SK-N-SH (cell line): ENCODE measurements at regions not wholly inside any gene's neighbourhood (a gene's known extent, or its start where the extent isn't known, plus 50 kb on each side); places are given as distances from the start of the nearest gene placed in this dataset.

Source experiments
- CTCF ChIA-PET: fragments of 300-600, 350-600 bp; formaldehyde crosslinking; extraction: SDS; loops from one replicate; lab custom pipeline; 2021; lab: Yijun Ruan, JAX
- POLR2A ChIA-PET: fragments of 350-600 bp; sonication (Branson Sonifier 250); formaldehyde crosslinking; extraction: SDS; loops from one replicate; lab custom pipeline; 2020; ENCODE audit warnings: antibody characterized with exemption, inconsistent platforms; lab: Yijun Ruan, JAX
- DNase-seq: peaks from one replicate; pipeline ENCODE4 v3.0.0; 2012
- H2AFZ ChIP-seq: fragments of 200-600 bp; sonication (generic); 2 replicates; pipeline ENCODE4 v1.8.1; 2016; ENCODE audit warnings: antibody characterized with exemption, mild to moderate bottlenecking, low read depth
- H3F3A ChIP-seq: fragments of 200-600 bp; sonication (generic); replicated peaks from 2 replicates; pipeline ENCODE3; 2016; ENCODE audit warnings: antibody characterized with exemption, mild to moderate bottlenecking; ENCODE audit not compliant: insufficient read depth
- H3K27ac ChIP-seq, 2 experiments: fragments of 200-500 bp in 1 of 2; fragments of 200-600 bp in 1 of 2; sonication (Bioruptor generic) in 1 of 2; sonication (generic), shearing (Covaris generic) in 1 of 2; 2 replicates each; pipeline versions ENCODE4 v1.5.1 to v1.6.1; 2014 to 2016; ENCODE audit warnings: low read depth in 2 of 2, inconsistent platforms in 1 of 2, low read length in 1 of 2, mild to moderate bottlenecking in 1 of 2, mixed read lengths in 1 of 2
- H3K27me3 ChIP-seq: fragments of 200-600 bp; sonication (generic), shearing (Covaris generic); 2 replicates; pipeline ENCODE4 v1.6.1; 2016; ENCODE audit warnings: mixed run types; ENCODE audit not compliant: insufficient read depth
- H3K36me3 ChIP-seq, 2 experiments: fragments of 200-500 bp in 1 of 2; fragments of 200-600 bp in 1 of 2; sonication (Bioruptor generic) in 1 of 2; sonication (generic) in 1 of 2; replicated peaks in 1 of 2; 2 replicates each; pipeline versions ENCODE3 to v1.5.1; 2014 to 2016; ENCODE audit warnings: low read length in 1 of 2, mild to moderate bottlenecking in 1 of 2; ENCODE audit not compliant: insufficient read depth in 2 of 2, control insufficient read depth in 1 of 2
- H3K4me1 ChIP-seq, 2 experiments: fragments of 200-500 bp in 1 of 2; fragments of 200-600 bp in 1 of 2; sonication (Bioruptor generic) in 1 of 2; sonication (generic), shearing (Covaris generic) in 1 of 2; 2 replicates each; pipeline versions ENCODE4 v1.5.1 to v1.6.1; 2014 to 2016; ENCODE audit warnings: low read depth in 1 of 2, low read length in 1 of 2, mixed run types in 1 of 2; ENCODE audit not compliant: insufficient read depth in 2 of 2, control insufficient read depth in 1 of 2
- H3K4me2 ChIP-seq: fragments of 200-600 bp; sonication (generic), shearing (Covaris generic); 2 replicates; pipeline ENCODE4 v1.6.1; 2017; ENCODE audit warnings: mixed run types
- H3K4me3 ChIP-seq, 2 experiments: fragments of 200-500 bp in 1 of 2; fragments of 200-600 bp in 1 of 2; sonication (Bioruptor generic) in 1 of 2; sonication (generic), shearing (Covaris generic) in 1 of 2; 2 replicates each; pipeline versions ENCODE4 v1.5.1 to v1.8.1; 2014 to 2016; ENCODE audit warnings: low read depth in 2 of 2, inconsistent platforms in 1 of 2, low read length in 1 of 2, mild to moderate bottlenecking in 1 of 2, mixed read lengths in 1 of 2, moderate library complexity in 1 of 2
- H3K79me2 ChIP-seq: fragments of 200-600 bp; sonication (generic); 2 replicates; pipeline ENCODE4 v1.8.1; 2017; ENCODE audit warnings: mild to moderate bottlenecking; ENCODE audit not compliant: insufficient read depth
- H3K9ac ChIP-seq: fragments of 200-600 bp; sonication (generic); 2 replicates; pipeline ENCODE4 v1.6.1; 2017; ENCODE audit warnings: mixed run types
- H3K9me2 ChIP-seq: fragments of 200-600 bp; sonication (generic); 2 replicates; pipeline ENCODE4 v1.6.1; 2017; ENCODE audit warnings: mixed run types
- H3K9me3 ChIP-seq: fragments of 200-600 bp; sonication (generic); 2 replicates; pipeline ENCODE4 v1.6.1; 2017; ENCODE audit warnings: mixed run types, mild to moderate bottlenecking, moderate library complexity
- H4K20me1 ChIP-seq: fragments of 200-600 bp; sonication (generic); 2 replicates; pipeline ENCODE4 v1.6.1; 2017; ENCODE audit warnings: mild to moderate bottlenecking, mixed run types; ENCODE audit not compliant: insufficient read depth
- CTCF ChIP-seq: fragments of 200-600 bp; sonication (generic); IDR thresholded peaks from 2 replicates; pipeline ENCODE4 v1.6.1; 2017; ENCODE audit warnings: antibody characterized with exemption, mild to moderate bottlenecking, moderate library complexity
- ELF1 ChIP-seq: IDR thresholded peaks from 2 replicates; pipeline ENCODE4 v1.4.0; 2012
- EZH2phosphoT487 ChIP-seq: fragments of 200-600 bp; sonication (generic); IDR thresholded peaks from 2 replicates; pipeline ENCODE4 v1.6.1; 2017; ENCODE audit warnings: low read depth, mixed run types, mild to moderate bottlenecking, antibody characterized with exemption, moderate library complexity, borderline replicate concordance
- FOSL2 ChIP-seq: IDR thresholded peaks from 2 replicates; pipeline ENCODE4 v1.4.0; 2012; ENCODE audit warnings: low read depth, mild to moderate bottlenecking, moderate library complexity, borderline replicate concordance
- FOXJ3 ChIP-seq: sonication (generic); formaldehyde crosslinking; IDR thresholded peaks from 2 replicates; pipeline ENCODE4 v1.5.1; 2020; ENCODE audit warnings: mild to moderate bottlenecking, missing genetic modification reagents
- GABPA ChIP-seq: IDR thresholded peaks from 2 replicates; pipeline ENCODE4 v1.4.0; 2012; ENCODE audit warnings: low read depth, mild to moderate bottlenecking
- MAX ChIP-seq: IDR thresholded peaks from 2 replicates; pipeline ENCODE4 v1.4.0; 2012; ENCODE audit warnings: low read depth
- NRF1 ChIP-seq: IDR thresholded peaks from 2 replicates; pipeline ENCODE4 v1.6.1; 2012; ENCODE audit warnings: low read depth, mild to moderate bottlenecking, low read length
- PBX3 ChIP-seq: IDR thresholded peaks from 2 replicates; pipeline ENCODE4; 2012
- POLR2AphosphoS5 ChIP-seq: IDR thresholded peaks from 2 replicates; pipeline ENCODE4 v1.6.1; 2012; ENCODE audit warnings: low read depth, low read length
- RAD21 ChIP-seq: IDR thresholded peaks from 2 replicates; pipeline ENCODE4 v1.6.1; 2012; ENCODE audit warnings: mild to moderate bottlenecking, low read length
- RCOR1 ChIP-seq: fragments of 150-350 bp; IDR thresholded peaks from 2 replicates; pipeline ENCODE4 v1.6.1; 2017; ENCODE audit warnings: antibody characterized with exemption, low read length
- RFX5 ChIP-seq: IDR thresholded peaks from 2 replicates; pipeline ENCODE4 v1.6.1; 2012; ENCODE audit warnings: mild to moderate bottlenecking, improper control_type of control experiment, low read length
- RXRA ChIP-seq: IDR thresholded peaks from 2 replicates; pipeline ENCODE4 v1.4.0; 2012; ENCODE audit warnings: low read depth, mild to moderate bottlenecking, borderline replicate concordance
- SIN3A ChIP-seq: IDR thresholded peaks from 2 replicates; pipeline ENCODE4 v1.6.1; 2012; ENCODE audit warnings: low read depth, mild to moderate bottlenecking, low read length, moderate library complexity, borderline replicate concordance
- SMC3 ChIP-seq: IDR thresholded peaks from 2 replicates; pipeline ENCODE4 v1.6.1; 2012; ENCODE audit warnings: low read depth, low read length, improper control_type of control experiment
- TEAD4 ChIP-seq: IDR thresholded peaks from 2 replicates; pipeline ENCODE4 v1.4.0; 2012; ENCODE audit warnings: mild to moderate bottlenecking, borderline replicate concordance; ENCODE audit not compliant: insufficient read depth
- YY1 ChIP-seq: IDR thresholded peaks from 2 replicates; pipeline ENCODE4 v1.4.0; 2012; ENCODE audit warnings: low read depth, mild to moderate bottlenecking
- WGBS: methylation state at CpG from one replicate; pipeline ENCODE4 v1.1.6; 2017; ENCODE audit warnings: low lambda C conversion rate; 5-methylcytosine and 5-hydroxymethylcytosine counted together
- TF ChIP-seq, protein P1 (sequence below): IDR thresholded peaks from 2 replicates; pipeline ENCODE4 v1.4.0; 2012; ENCODE audit warnings: low read depth, borderline replicate concordance
- TF ChIP-seq, protein P2 (sequence below): fragments of 150-350 bp; IDR thresholded peaks from 2 replicates; pipeline ENCODE4 v1.6.1; 2017; ENCODE audit warnings: antibody characterized with exemption, low read length, low read depth, borderline replicate concordance

DNA sequence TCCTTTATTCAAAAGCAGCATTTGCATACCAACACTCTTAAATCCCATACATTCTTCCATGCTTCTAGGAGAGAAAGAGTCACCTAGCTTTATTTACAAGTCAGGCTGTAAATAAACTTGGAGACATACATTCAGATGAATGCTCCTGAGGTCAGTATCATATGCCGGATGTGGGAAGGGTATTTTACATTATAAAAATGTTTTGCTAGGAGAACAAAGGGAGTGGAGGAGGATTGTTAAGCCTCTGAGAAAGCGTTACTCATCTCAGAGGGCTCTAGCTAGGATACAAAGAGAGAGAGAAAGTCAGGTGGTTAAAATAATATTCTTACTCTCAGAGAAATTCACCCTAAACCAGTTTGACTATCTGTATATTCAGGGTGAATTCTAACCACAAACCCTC is 300.9 kb upstream of the NPSR1 start:
- ChIA-PET POLR2A (no interaction called here), CTCF (interaction anchor here (4.0 kb wide), 1 partner anchor 36 kb away, joined by 17 read pairs; no protein-coding TSS in a partner anchor)
- peaks cover 10% of the 10 kb centered on the region for H3F3A ChIP-seq
- no peak overlapping the region for H3K9ac ChIP-seq
- H3K4me2 ChIP-seq = no peak overlapping the region
- no peak for DNase-seq
- no peaks in the 10 kb centered on the region for H3K27me3 ChIP-seq
- no peaks in the 10 kb centered on the region for H3K36me3 ChIP-seq
- WGBS = 21% methylated on average over 2 of the region's 2 CpGs
- no peaks in the 10 kb centered on the region for H4K20me1 ChIP-seq
- peaks cover 0 to 4% of the 10 kb centered on the region in 2 experiments; a peak in 1 of 4 replicates for H3K4me1 ChIP-seq
- H3K9me2 ChIP-seq = no peaks in the 10 kb centered on the region
- H2AFZ ChIP-seq = no peak overlapping the region
- no peaks in the 10 kb centered on the region for H3K9me3 ChIP-seq
- H3K4me3 ChIP-seq = no peak overlapping the region
- TF ChIP-seq YY1 (no peak), RXRA (no peak), RFX5 (no peak), FOSL2 (no peak), CTCF (no peak), ELF1 (no peak), PBX3 (no peak)
- TF ChIP-seq, protein P1, sequence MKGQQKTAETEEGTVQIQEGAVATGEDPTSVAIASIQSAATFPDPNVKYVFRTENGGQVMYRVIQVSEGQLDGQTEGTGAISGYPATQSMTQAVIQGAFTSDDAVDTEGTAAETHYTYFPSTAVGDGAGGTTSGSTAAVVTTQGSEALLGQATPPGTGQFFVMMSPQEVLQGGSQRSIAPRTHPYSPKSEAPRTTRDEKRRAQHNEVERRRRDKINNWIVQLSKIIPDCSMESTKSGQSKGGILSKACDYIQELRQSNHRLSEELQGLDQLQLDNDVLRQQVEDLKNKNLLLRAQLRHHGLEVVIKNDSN = no peak
- TF ChIP-seq, protein P2, sequence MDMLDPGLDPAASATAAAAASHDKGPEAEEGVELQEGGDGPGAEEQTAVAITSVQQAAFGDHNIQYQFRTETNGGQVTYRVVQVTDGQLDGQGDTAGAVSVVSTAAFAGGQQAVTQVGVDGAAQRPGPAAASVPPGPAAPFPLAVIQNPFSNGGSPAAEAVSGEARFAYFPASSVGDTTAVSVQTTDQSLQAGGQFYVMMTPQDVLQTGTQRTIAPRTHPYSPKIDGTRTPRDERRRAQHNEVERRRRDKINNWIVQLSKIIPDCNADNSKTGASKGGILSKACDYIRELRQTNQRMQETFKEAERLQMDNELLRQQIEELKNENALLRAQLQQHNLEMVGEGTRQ = no peak
- H3K79me2 ChIP-seq = no peaks in the 10 kb centered on the region
- no peak overlapping the region for H3K27ac ChIP-seq

DNA sequence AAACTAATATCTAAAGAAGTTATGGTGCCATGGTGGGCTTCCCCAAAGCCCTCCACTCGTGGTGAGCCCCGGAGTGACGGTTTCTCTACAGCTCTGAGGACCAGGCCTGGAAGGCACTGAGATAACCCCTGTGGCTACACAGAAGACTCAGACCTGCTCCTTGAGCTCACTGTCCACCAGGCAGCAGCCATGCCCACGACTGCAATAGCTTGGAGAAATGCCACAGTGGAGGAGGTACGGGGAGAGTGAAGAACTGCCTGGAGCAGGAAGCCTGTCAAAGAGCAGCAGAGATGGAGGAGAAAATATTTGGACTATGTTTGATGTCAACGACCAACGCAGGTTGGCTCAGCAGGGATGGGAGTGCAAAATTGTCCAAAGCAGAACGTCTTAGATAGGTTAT is 300.1 kb upstream of the NPSR1 start:
- Histone ChIP-seq H3K79me2 (no peaks in the 10 kb centered on the region), H2AFZ (no peak overlapping the region), H3K4me2 (no peak overlapping the region), H3K4me3 (no peak overlapping the region), H3K27ac (no peak overlapping the region), H3K27me3 (no peaks in the 10 kb centered on the region), H3K9ac (no peak overlapping the region), H3K36me3 (no peaks in the 10 kb centered on the region), H3K9me2 (no peaks in the 10 kb centered on the region), H3F3A (peaks cover 10% of the 10 kb centered on the region), H4K20me1 (no peaks in the 10 kb centered on the region), H3K4me1 (peaks cover 0 to 4% of the 10 kb centered on the region in 2 experiments; a peak in 1 of 4 replicates), H3K9me3 (no peaks in the 10 kb centered on the region)
- ChIA-PET POLR2A (no interaction called here), CTCF (interaction anchor here (4.0 kb wide), 1 partner anchor 37 kb away, joined by 17 read pairs; no protein-coding TSS in a partner anchor)
- DNase-seq = no peak
- WGBS = 10% methylated on average over 8 of the region's 8 CpGs
- TF ChIP-seq RCOR1 = no peak
- TF ChIP-seq EZH2phosphoT487 = no peak
- no peak for TF ChIP-seq FOXJ3 (CRISPR knock-in tag)
- no peak for TF ChIP-seq RXRA
- TF ChIP-seq MAX = no peak
- TF ChIP-seq TEAD4 = no peak
- TF ChIP-seq CTCF = no peak
- TF ChIP-seq NRF1 = no peak
- no peak for TF ChIP-seq SMC3
- no peak for TF ChIP-seq ELF1
- no peak for TF ChIP-seq FOSL2
- TF ChIP-seq, protein P2 = no peak
- TF ChIP-seq RAD21 = no peak
- TF ChIP-seq POLR2AphosphoS5 = no peak
- TF ChIP-seq SIN3A = no peak
- no peak for TF ChIP-seq GABPA
